ENCODE measurements at regions not wholly inside any gene's neighbourhood (a gene's known extent, or its start where the extent isn't known, plus 50 kb on each side); places are given as distances from the start of the nearest gene placed in this dataset.

- H3K4me3 ChIP-seq (ENCODE audit: insufficient read depth, low read length) = no peak overlapping the region
- no peaks in the 10 kb centered on the region for H3K27me3 ChIP-seq (ENCODE audit: insufficient read depth, low read length)
- H2AFZ ChIP-seq (ENCODE audit: low read length) = no peak overlapping the region
- TF ChIP-seq CTCF (IDR thresholded peaks at IDR 0.05; ENCODE audit: extremely low read depth, low read depth, low read length) = no peak
- no peaks in the 10 kb centered on the region for H3K79me2 ChIP-seq (ENCODE audit: insufficient read depth, low read length)
- H3K27ac ChIP-seq (ENCODE audit: low read depth, low read length) = no peak overlapping the region
- H3K36me3 ChIP-seq (ENCODE audit: insufficient read depth, low read length) = no peaks in the 10 kb centered on the region
- no peak for DNase-seq (ENCODE audit: insufficient read length, low spot score, missing footprints)
- H4K20me1 ChIP-seq (ENCODE audit: insufficient read depth, low read length) = no peaks in the 10 kb centered on the region
- H3K4me2 ChIP-seq (ENCODE audit: insufficient read depth, low read length) = no peak overlapping the region
- peaks cover 3% of the 10 kb centered on the region for H3K9me3 ChIP-seq (ENCODE audit: low read depth, low read length)
- H3K4me1 ChIP-seq (ENCODE audit: insufficient read depth, low read length) = peaks cover 13% of the 10 kb centered on the region
These were observed 98.2 kb downstream of the AHR start for GRCh38 chr7:17396692-17397091.

GRCh38 chr7:17401791-17402627 lies 103.6 kb downstream of the AHR start:
- no peaks in the 10 kb centered on the region for H4K20me1 ChIP-seq (ENCODE audit: insufficient read depth, low read length)
- no peak overlapping the region for H2AFZ ChIP-seq (ENCODE audit: low read length)
- no peak for TF ChIP-seq CTCF (IDR thresholded peaks at IDR 0.05; ENCODE audit: extremely low read depth, low read depth, low read length)
- no peak overlapping the region for H3K4me3 ChIP-seq (ENCODE audit: insufficient read depth, low read length)
- H3K79me2 ChIP-seq (ENCODE audit: insufficient read depth, low read length) = no peaks in the 10 kb centered on the region
- H3K4me2 ChIP-seq (ENCODE audit: insufficient read depth, low read length) = no peak overlapping the region
- H3K27me3 ChIP-seq (ENCODE audit: insufficient read depth, low read length) = no peaks in the 10 kb centered on the region
- H3K9me3 ChIP-seq (ENCODE audit: low read depth, low read length) = no peaks in the 10 kb centered on the region
- H3K27ac ChIP-seq (ENCODE audit: low read depth, low read length) = no peak overlapping the region
- DNase-seq (ENCODE audit: insufficient read length, low spot score, missing footprints) = no peak
- peaks cover 13% of the 10 kb centered on the region for H3K4me1 ChIP-seq (ENCODE audit: insufficient read depth, low read length)
- H3K36me3 ChIP-seq (ENCODE audit: insufficient read depth, low read length) = no peaks in the 10 kb centered on the region

GRCh38 chr7:17402628-17403278 lies 104.3 kb downstream of the AHR start:
- TF ChIP-seq CTCF (IDR thresholded peaks at IDR 0.05; ENCODE audit: extremely low read depth, low read depth, low read length) = no peak
- Histone ChIP-seq H4K20me1 (ENCODE audit: insufficient read depth, low read length) (no peaks in the 10 kb centered on the region), H3K4me3 (ENCODE audit: insufficient read depth, low read length) (no peak overlapping the region), H3K36me3 (ENCODE audit: insufficient read depth, low read length) (no peaks in the 10 kb centered on the region), H3K4me1 (ENCODE audit: insufficient read depth, low read length) (peaks cover 20% of the 10 kb centered on the region), H3K79me2 (ENCODE audit: insufficient read depth, low read length) (no peaks in the 10 kb centered on the region), H3K4me2 (ENCODE audit: insufficient read depth, low read length) (no peak overlapping the region), H3K27me3 (ENCODE audit: insufficient read depth, low read length) (no peaks in the 10 kb centered on the region), H3K9me3 (ENCODE audit: low read depth, low read length) (no peaks in the 10 kb centered on the region), H3K27ac (ENCODE audit: low read depth, low read length) (no peak overlapping the region), H2AFZ (ENCODE audit: low read length) (no peak overlapping the region)
- DNase-seq (ENCODE audit: insufficient read length, low spot score, missing footprints) = no peak

GRCh38 chr7:17404006-17404405 lies 105.6 kb downstream of the AHR start:
- H3K4me3 ChIP-seq (ENCODE audit: insufficient read depth, low read length) = no peak overlapping the region
- no peaks in the 10 kb centered on the region for H3K9me3 ChIP-seq (ENCODE audit: low read depth, low read length)
- H4K20me1 ChIP-seq (ENCODE audit: insufficient read depth, low read length) = no peaks in the 10 kb centered on the region
- no peak overlapping the region for H3K4me2 ChIP-seq (ENCODE audit: insufficient read depth, low read length)
- H3K27me3 ChIP-seq (ENCODE audit: insufficient read depth, low read length) = no peaks in the 10 kb centered on the region
- no peak for TF ChIP-seq CTCF (IDR thresholded peaks at IDR 0.05; ENCODE audit: extremely low read depth, low read depth, low read length)
- peaks cover 33% of the 10 kb centered on the region for H3K4me1 ChIP-seq (ENCODE audit: insufficient read depth, low read length)
- no peak overlapping the region for H3K27ac ChIP-seq (ENCODE audit: low read depth, low read length)
- DNase-seq (ENCODE audit: insufficient read length, low spot score, missing footprints) = no peak
- H3K79me2 ChIP-seq (ENCODE audit: insufficient read depth, low read length) = no peaks in the 10 kb centered on the region
- H2AFZ ChIP-seq (ENCODE audit: low read length) = no peak overlapping the region
- no peaks in the 10 kb centered on the region for H3K36me3 ChIP-seq (ENCODE audit: insufficient read depth, low read length)
